GM20000 (cell line): ENCODE measurements at regions not wholly inside any gene's neighbourhood (a gene's known extent, or its start where the extent isn't known, plus 50 kb on each side); places are given as distances from the start of the nearest gene placed in this dataset.

ENCODE experiments used
- DNase-seq: peaks from one replicate; pipeline ENCODE4 v3.0.0; 2012; ENCODE audit warnings: low spot score
- CTCF ChIP-seq: IDR thresholded peaks from 2 replicates; pipeline ENCODE4 v1.5.1; 2012; ENCODE audit warnings: mild to moderate bottlenecking, control low read depth; ENCODE audit errors: extremely low read depth, missing control alignments

- no peak for TF ChIP-seq CTCF
- DNase-seq: no peak
Measured at GRCh38 chr5:23717486-23717885, 210.1 kb downstream of the PRDM9 start.

DNA sequence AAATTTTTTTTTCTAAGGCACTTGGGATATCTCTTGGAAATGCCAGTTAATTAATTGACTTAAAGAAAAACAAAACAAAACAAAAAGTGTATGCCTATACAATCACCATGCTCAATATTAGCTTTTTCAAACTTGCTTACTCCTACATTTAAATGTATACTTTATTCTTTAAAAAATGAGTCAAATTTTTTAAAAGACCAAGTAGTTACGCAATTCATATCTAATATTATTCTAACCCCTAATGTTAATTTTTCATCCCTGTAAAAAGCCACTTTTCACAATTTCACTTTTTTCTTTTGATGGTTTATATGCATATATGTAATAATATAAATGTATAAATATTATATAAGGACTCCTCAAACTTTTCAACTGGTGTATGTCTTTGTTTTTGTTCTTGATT, 211.2 kb downstream of the PRDM9 start:
- no peak for DNase-seq
- no peak for TF ChIP-seq CTCF

GRCh38 chr5:23721336-23721735, 213.9 kb downstream of the PRDM9 start:
- no peak for TF ChIP-seq CTCF
- no peak for DNase-seq

DNA sequence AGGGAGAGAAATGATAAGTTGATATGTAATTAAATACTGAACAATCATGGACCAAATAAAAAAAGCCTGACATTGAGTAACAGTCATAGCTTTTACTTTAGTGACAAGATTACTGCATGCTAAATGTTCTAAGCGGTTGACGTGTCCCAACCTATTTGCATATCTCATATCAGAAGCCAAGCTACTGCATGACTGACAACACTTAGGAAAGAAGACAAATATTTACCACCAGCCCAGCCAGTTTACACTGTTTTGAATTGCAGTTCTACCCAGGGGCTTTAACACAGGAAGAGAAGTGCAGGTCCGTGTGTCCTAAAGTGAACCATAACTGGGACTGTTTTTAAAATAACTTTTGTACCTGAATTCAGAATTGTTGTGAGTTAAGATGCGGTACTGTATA, 219.9 kb downstream of the PRDM9 start:
- no peak for DNase-seq
- TF ChIP-seq CTCF: no peak

GRCh38 chr5:23730023-23730422, 222.6 kb downstream of the PRDM9 start:
- TF ChIP-seq CTCF: no peak
- no peak for DNase-seq

DNA sequence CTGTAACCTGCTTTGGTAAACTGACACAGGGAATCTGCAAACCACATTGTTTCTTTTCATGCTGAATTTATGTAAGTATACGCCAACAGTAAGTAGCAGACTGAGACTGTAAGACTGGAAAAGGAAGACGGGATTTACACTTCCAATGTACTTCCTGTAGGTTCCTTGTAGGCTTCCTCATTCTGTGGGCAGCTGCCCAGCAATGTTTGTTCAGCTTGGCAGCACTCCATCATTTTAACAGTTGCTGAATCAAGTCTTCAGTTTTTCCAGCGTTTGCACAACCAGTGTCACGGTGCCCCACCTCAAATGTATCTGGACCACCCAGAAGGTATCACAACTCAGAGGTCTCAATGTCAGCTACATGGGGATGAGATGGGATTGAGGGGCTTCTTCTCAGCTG, 232.6 kb downstream of the PRDM9 start:
- TF ChIP-seq CTCF: no peak

GRCh38 chr5:23742701-23743100, 235.3 kb downstream of the PRDM9 start:
- TF ChIP-seq CTCF: no peak
- DNase-seq: no peak

More for the DNA sequence above, 232.6 kb downstream of the PRDM9 start:
- DNase-seq: no peak
